ENCODE measurements at regions not wholly inside any gene's neighbourhood (a gene's known extent, or its start where the extent isn't known, plus 50 kb on each side); places are given as distances from the start of the nearest gene placed in this dataset.

DNA sequence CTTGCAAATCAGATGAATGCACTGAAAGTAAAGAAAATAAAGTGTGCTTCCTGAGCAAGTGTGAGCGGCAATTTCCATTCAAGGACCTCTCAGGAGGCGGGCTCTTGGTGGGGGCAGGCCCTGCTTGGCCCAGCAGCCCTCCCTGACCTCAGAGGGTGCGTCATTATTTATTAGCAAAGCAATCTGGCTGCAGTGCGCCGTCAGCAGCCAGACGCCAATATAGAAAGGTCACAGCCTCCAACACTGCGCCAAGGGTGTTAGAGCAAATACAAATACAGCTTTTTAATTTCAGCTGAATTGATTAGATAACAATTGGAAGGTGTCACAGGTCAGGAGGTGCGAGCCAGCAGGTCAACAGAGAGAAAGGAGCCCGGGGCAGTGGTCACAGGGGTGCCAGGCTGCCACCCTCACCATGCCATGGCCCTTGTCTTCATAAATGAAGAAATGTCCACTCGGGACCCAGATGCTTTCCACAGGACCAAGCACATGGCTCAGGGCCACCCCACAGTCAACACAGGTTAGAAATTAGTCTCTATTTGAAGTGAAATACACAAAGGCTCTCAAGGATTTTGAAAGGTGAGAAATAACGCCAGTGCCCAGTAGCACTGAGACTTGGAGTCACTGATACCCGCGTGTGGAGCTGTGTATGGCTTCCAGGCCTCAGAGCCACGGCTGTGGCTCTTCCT is 309.8 kb downstream of the IRX2 start:
- no peak for DNase-seq (ENCODE audit: low read depth)

- no peak for DNase-seq (ENCODE audit: low read depth)
Measured at GRCh38 chr5:2439608-2440007, 311.9 kb downstream of the IRX2 start.

DNA sequence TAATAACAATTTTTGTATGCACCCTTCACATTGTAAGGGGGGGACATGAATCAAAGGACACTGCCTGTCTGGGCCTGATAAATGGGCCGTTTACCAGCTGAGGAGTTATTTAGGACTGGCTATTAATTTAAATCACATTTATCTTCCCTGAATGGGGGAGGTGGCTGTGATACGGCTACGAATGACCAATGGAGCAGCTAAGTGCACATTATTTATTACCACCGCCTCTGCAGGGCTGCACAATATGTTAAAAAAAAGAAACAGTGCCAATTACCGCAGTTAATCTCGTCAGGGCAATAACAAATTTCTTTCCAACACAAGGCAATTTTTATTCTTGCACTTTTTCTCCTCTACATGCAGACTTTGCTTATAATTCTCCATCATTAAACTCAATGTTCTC is 318.4 kb downstream of the IRX2 start:
- no peak for DNase-seq (ENCODE audit: low read depth)

DNA sequence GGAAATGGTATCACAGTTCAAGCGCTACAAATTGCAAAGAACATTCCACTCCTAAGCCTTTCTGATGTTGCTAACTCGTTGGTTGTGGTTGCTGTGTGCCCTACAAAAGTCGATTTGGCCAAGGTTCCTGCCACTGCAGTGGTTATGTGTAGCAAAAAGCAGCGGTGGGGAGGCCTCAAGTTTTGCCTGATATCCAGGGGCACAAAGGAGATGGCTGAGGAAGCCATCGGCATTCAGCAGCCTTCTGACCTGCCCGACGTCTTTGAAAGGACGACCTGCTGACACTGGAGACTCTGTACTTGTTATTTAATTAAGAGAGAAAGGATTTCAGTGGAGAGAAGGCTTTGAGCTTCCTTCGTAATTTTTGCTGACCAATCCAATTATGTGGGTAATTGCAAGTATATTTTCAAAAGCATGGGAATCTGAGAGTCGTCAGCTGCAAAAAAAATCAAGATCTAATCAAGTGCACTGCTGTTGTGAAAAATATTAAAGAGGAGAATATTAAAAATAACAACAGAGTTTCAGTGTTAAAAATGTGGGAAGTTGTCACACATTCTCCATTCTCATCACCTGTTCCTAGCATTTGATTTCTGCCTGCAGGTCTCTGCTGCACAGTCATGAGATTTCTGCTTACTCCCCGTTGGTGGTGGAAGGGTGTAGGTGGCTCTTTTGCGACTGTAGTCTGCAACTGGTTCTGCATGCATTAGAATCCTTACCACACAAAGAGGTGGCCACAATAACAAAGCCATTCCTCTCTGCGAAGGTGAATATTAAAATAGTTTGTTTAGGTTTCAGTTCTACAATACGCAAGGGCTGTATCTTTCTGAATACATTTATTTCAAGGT is 319.2 kb downstream of the IRX2 start:
- DNase-seq (ENCODE audit: low read depth), result no peak

DNA sequence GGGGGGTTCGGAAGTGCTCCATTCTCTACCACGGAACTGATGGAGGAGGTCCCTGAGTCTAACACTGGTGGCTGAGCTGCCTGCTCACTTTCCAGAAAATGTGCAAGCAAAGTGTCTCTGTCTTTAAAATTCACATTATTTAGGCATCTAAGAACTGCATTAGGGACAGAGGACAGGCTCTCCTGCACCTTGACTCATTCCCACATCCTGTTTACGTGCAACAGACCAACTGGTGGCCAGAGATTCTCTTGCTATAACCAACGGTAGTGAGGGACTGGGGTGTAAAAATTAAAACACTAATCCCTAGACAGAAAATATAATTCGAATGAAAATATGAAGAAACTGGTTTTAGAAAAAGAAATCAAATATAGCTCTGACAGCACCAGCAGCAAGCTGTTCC is 320.9 kb downstream of the IRX2 start:
- DNase-seq (ENCODE audit: low read depth), result no peak

DNA sequence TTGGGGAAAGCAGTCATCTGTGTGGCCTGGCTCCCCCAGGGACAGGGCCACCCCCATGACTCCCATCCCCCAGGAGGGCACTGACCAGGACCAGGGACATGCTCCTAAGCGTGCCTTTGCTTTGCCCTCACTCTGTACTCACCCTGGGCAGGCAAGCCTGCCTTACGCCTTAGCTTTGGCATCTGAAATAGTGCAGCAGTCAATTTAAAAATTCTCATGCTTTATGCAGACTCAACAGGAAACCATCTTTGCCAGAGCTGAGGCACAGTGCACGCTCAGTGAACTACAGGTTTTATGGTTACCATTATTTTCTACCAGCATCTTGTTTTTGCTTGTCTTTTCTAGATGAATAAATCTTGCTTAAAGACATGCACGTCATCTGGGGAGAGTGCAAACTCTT is 323.5 kb downstream of the IRX2 start:
- no peak for DNase-seq (ENCODE audit: low read depth)

DNA sequence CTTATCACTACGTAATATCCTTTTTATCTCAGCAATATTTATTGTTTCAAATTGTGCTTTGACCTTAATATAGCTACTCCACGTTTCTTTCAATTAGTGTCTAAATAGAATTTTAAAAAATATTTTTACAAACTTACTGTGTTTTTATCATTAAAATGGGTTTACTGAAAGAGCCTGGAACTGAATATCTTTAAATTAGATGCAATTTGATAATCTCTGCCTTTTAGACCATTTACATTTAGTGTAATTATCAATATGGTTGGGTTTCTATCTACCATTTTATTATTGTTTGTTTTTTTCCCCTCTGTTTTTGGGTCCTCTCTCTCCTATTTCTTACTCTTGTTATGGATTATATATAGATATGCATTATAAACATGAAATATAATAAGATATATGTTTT is 327.8 kb downstream of the IRX2 start:
- no peak for DNase-seq (ENCODE audit: low read depth)

DNA sequence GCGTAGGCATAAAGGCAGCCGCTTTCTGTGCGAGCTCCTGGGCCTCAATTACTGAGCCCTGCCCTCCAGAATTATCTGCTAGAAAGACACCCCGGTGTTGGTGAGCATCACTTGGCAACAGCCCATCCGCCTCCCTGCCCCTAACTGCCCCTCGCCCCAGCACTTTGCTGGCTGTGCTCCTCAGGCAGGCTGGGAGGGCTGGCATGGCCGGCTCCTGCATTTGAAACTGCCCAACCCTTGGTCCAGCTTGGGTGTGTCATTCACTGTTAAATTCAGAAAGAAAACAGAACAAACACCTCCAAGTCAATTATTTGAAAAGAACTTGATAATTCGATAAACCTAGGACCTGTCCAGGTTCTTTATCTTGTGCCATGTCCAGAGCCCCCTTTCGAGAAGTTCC is 334.2 kb downstream of the IRX2 start:
- no peak for DNase-seq (ENCODE audit: low read depth)

DNA sequence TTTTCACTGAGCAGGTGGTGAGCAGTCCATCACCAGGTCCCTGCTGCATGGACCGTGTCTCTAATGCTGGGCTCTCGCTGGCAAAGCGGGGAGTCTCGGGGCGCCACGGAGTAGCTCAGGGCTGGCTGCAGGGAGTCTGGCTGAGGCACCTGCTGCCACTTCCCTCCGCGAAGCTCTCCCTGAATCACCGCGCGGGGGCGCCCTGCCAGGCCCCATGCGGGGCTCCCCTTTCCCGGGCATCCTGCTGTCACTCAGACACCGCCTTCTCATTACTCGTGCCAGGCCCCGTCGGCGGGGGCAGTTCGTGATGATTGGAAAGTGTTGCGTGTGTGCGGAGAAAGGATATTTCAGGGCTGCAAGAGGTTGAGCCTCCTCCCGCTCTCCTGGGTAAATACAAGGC is 335.8 kb downstream of the IRX2 start:
- DNase-seq (ENCODE audit: low read depth), result no peak

GRCh38 chr5:2410451-2410850 is 341.0 kb downstream of the IRX2 start:
- DNase-seq (ENCODE audit: low read depth), result no peak

- no peak for DNase-seq (ENCODE audit: low read depth)
Measured at GRCh38 chr5:2403296-2403695, 348.2 kb downstream of the IRX2 start.

DNA sequence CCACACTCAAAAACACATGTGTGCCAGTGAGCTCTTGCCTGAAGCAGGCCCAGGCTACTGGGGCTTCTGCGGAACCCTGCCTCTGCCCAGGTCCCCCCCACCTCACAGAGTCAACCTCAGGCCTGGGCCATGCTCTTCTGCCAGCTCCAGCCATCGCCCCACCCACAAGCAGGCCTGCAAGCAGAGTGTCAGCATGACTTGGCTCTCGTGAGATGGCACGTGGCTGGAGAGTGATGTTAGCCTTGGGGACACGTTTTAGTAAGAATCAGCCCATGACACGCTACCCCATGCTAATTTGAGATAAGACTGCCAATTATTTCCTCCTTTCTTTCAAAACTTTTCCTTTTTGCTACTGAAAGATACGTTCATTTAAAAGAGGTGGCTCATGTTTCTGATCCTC is 351.7 kb downstream of the IRX2 start:
- no peak for DNase-seq (ENCODE audit: low read depth)

DNA sequence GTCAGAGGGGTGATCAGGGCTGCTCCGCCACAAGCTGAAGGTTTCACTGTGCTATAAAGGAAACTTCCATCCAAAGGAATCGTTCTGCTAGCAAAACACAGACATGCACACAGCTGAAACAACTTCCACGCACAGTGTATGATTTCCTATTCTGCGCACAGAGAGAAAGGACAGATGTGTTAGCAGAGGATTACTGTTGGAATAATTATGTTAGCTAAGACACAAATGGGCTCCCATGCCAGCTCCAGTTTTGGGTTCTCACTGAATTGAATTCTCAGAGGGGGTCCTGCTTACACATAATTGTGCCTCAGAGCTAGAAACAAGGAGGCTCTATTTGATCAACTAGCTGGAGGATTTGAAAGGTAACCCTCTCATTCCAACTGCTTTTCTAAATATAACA is 352.4 kb downstream of the IRX2 start:
- no peak for DNase-seq (ENCODE audit: low read depth)

GRCh38 chr5:2393556-2393955 is 357.9 kb downstream of the IRX2 start:
- no peak for DNase-seq (ENCODE audit: low read depth)

DNA sequence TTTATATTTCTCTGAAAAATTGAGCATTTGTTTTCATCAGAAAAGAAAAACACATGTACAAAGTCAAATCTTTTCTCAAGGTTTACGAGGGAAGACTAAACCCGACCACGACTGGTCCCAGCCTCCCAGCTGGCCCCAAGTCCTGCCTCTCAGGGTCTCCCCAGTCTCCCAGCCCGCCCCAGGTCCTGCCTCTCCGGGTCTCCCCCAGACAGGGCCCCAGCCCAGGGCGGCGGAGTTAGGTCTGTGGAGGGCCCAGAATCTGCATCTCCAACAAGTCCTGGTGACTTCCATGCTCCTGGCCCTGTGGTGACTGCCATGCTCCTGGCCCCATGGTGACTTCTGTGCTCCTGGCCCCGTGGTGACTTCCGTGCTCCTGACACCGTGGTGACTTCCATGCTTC is 359.9 kb downstream of the IRX2 start:
- DNase-seq (ENCODE audit: low read depth), result no peak

- DNase-seq (ENCODE audit: low read depth), result no peak
Measured at GRCh38 chr5:2391021-2391420, 360.5 kb downstream of the IRX2 start.

DNA sequence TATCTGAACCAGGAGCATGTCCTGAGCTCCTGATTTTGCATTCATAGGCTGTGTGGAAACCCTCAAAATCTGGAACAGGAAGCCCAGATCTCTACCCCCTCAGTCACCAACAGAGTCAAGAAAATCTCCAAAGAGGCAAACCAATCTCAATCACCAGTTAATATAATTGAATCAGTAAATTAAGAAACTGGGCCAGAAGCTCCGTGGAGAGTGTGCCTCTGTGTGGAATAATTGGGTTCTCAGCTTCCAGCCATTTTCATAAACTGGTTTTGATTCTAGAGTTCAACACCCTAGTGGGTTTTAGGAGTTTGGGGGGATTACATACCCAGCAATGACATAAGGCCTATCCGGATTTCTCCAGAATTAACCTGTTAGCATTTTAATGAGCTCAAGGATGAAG is 362.9 kb downstream of the IRX2 start:
- no peak for DNase-seq (ENCODE audit: low read depth)

GRCh38 chr5:2387634-2388325 is 363.7 kb downstream of the IRX2 start:
- no peak for DNase-seq (ENCODE audit: low read depth)

- DNase-seq (ENCODE audit: low read depth), result no peak
Measured at GRCh38 chr5:2387250-2387633, 364.2 kb downstream of the IRX2 start.

- no peak for DNase-seq (ENCODE audit: low read depth)
Measured at GRCh38 chr5:2385818-2386217, 365.7 kb downstream of the IRX2 start.

DNA sequence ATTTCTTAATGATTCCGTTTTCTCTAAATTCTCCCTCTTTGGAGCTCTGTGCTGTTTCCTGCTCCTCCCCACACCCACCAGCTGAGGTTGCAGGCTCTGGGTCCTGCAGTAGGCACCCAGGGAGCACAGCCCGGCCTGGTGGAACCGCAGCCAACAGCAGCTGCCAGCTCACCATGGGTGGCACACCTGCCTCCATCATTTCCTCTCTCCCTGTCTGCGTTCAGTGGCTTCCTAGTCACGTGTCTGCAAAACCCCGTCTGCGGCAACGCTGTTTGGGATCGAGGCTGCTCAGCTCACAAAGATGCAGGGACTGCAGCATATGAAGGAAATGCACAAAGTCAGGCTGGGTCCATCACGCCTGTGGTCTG is 367.8 kb downstream of the IRX2 start:
- no peak for DNase-seq (ENCODE audit: low read depth)

DNA sequence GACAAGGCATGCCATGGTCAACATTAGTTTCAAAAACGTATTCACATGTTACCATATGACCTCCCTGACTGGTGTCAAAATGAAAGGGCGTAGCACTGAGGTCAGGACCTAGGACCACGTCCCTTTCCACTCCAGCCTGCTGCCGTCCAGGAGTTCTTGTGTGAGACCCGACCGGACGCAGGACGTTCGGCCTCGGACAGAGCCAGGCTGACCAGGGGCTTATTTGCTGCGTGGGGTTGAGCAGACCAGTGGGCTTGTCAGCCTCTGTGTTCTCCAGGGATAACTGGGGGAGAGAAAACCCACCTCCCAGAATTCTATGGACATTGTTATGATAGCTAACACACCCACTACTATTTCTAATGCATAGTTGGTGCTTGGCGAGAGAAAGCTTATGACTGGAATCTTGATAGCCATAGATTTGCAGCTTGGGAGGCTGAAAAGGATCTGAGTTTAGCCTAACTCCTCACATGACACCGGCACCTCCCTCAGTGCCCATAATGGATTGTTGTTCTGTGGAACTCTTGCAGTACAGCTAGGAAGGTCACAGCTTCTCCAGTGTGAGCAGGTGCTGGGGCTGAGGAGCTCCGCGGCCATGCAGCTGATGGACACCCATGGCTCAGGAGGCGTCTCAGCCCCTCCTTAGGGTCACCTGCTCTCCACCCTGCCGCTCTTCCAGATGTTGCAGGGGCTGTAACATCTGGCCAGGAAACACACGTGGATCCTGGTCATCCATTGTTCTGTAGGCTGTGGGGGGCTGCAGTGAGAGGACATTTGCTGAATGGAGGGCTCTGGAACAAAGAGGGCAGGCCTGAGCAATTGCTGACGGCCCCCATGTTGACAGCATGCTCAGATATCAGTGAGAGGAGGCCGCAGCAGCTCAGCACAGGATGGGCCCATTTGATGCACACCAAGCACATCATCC is 368.4 kb downstream of the IRX2 start:
- DNase-seq (ENCODE audit: low read depth), result no peak
